Osteoblast (primary cell): ENCODE measurements at regions not wholly inside any gene's neighbourhood (a gene's known extent, or its start where the extent isn't known, plus 50 kb on each side); places are given as distances from the start of the nearest gene placed in this dataset.

ENCODE experiments used
- DNase-seq: peaks from one replicate; pipeline ENCODE4 v3.0.0; 2011; ENCODE audit warnings: low spot score, mixed read lengths; ENCODE audit not compliant: insufficient read length; ENCODE audit errors: missing footprints
- H2AFZ ChIP-seq: 2 replicates; pipeline ENCODE4 v1.6.0; 2011; ENCODE audit warnings: mild to moderate bottlenecking, low read length
- H3K27ac ChIP-seq: 2 replicates; pipeline ENCODE4 v1.5.1; 2011; ENCODE audit warnings: mild to moderate bottlenecking, low read depth, low read length, moderate library complexity
- H3K27me3 ChIP-seq: 2 replicates; pipeline ENCODE4 v1.6.0; 2012; ENCODE audit warnings: mild to moderate bottlenecking, control low read depth, inconsistent platforms, low read length, moderate library complexity; ENCODE audit not compliant: insufficient read depth
- H3K36me3 ChIP-seq: 2 replicates; pipeline ENCODE4 v1.5.1; 2011; ENCODE audit warnings: mild to moderate bottlenecking, low read length, control low read depth, moderate library complexity; ENCODE audit not compliant: insufficient read depth
- H3K4me1 ChIP-seq: 2 replicates; pipeline ENCODE4 v1.5.1; 2011; ENCODE audit warnings: mild to moderate bottlenecking, low read length, control low read depth, moderate library complexity; ENCODE audit not compliant: insufficient read depth
- H3K4me2 ChIP-seq: 2 replicates; pipeline ENCODE4 v1.6.0; 2011; ENCODE audit warnings: mild to moderate bottlenecking, low read length; ENCODE audit not compliant: insufficient read depth
- H3K4me3 ChIP-seq: fragments of 200-600 bp; sonication (generic); 3 replicates; pipeline ENCODE4 v1.5.1; 2012; ENCODE audit warnings: mild to moderate bottlenecking, low read length, inconsistent platforms; ENCODE audit not compliant: insufficient read depth
- H3K79me2 ChIP-seq: 2 replicates; pipeline ENCODE4 v1.6.0; 2012; ENCODE audit warnings: mild to moderate bottlenecking, low read length, control low read depth, inconsistent platforms; ENCODE audit not compliant: insufficient read depth
- H3K9me3 ChIP-seq: 2 replicates; pipeline ENCODE4 v1.5.1; 2011; ENCODE audit warnings: low read depth, low read length, control low read depth
- H4K20me1 ChIP-seq: 2 replicates; pipeline ENCODE4 v1.6.0; 2012; ENCODE audit warnings: mild to moderate bottlenecking, low read length, control low read depth; ENCODE audit not compliant: insufficient read depth
- TF ChIP-seq, protein P1 (sequence below): IDR thresholded peaks from 2 replicates; pipeline ENCODE4 v1.5.1; 2011; ENCODE audit warnings: mild to moderate bottlenecking, low read depth, low read length, moderate library complexity; ENCODE audit errors: extremely low read depth

DNA sequence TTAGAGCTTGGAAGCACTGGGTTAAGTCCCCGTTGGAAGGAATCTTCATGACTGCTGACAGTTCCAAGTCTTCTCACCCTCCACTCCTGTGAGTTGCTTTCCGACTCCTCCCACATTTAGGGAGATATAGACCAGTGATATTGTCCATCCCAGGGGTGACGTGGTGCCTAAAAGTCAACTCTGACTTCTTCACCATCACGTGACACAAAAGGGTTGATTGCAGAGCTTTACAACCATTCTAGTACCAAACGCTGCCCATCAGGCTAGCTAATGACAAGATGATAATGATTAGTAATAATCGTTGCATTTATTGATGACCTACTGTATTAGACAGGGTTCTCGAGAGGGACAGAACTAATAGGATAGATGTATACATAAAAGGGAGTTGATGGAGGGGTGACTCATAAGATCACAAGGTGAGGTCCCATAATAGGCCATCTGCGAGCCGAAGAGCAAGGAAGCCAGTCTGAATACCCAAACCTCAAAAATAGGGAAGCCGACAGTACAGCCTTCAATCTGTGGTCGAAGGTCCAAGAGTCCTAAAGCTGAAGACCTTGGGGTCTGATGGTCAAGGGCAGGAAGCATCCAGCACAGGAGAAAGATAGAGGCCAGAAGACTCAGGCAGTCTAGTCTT, 85.3 kb upstream of the CARD11 start:
- no peaks in the 10 kb centered on the region for H3K36me3 ChIP-seq
- H3K27ac ChIP-seq, result no peak overlapping the region
- H4K20me1 ChIP-seq, result no peaks in the 10 kb centered on the region
- no peak overlapping the region for H3K4me3 ChIP-seq
- no peaks in the 10 kb centered on the region for H3K9me3 ChIP-seq
- TF ChIP-seq, protein P1, sequence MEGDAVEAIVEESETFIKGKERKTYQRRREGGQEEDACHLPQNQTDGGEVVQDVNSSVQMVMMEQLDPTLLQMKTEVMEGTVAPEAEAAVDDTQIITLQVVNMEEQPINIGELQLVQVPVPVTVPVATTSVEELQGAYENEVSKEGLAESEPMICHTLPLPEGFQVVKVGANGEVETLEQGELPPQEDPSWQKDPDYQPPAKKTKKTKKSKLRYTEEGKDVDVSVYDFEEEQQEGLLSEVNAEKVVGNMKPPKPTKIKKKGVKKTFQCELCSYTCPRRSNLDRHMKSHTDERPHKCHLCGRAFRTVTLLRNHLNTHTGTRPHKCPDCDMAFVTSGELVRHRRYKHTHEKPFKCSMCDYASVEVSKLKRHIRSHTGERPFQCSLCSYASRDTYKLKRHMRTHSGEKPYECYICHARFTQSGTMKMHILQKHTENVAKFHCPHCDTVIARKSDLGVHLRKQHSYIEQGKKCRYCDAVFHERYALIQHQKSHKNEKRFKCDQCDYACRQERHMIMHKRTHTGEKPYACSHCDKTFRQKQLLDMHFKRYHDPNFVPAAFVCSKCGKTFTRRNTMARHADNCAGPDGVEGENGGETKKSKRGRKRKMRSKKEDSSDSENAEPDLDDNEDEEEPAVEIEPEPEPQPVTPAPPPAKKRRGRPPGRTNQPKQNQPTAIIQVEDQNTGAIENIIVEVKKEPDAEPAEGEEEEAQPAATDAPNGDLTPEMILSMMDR, result no peak
- peak; percentile 55 for DNase-seq
- H3K4me1 ChIP-seq, result no peaks in the 10 kb centered on the region
- no peaks in the 10 kb centered on the region for H3K27me3 ChIP-seq
- H2AFZ ChIP-seq, result no peak overlapping the region
- H3K4me2 ChIP-seq, result no peak overlapping the region
- H3K79me2 ChIP-seq, result no peaks in the 10 kb centered on the region

- DNase-seq, result no peak
- Histone ChIP-seq H3K79me2 (no peaks in the 10 kb centered on the region), H4K20me1 (no peaks in the 10 kb centered on the region), H3K4me2 (no peak overlapping the region), H3K27ac (no peak overlapping the region), H3K36me3 (no peaks in the 10 kb centered on the region), H3K4me1 (no peaks in the 10 kb centered on the region), H3K4me3 (no peak overlapping the region), H3K27me3 (no peaks in the 10 kb centered on the region), H3K9me3 (no peaks in the 10 kb centered on the region), H2AFZ (no peak overlapping the region)
- TF ChIP-seq, protein P1, result no peak
Observed at GRCh38 chr7:3133811-3134385, 90.2 kb upstream of the CARD11 start.

- no peak overlapping the region for H3K4me2 ChIP-seq
- H3K36me3 ChIP-seq, result no peaks in the 10 kb centered on the region
- no peak for DNase-seq
- TF ChIP-seq, protein P1, result no peak
- no peaks in the 10 kb centered on the region for H4K20me1 ChIP-seq
- H3K27me3 ChIP-seq, result no peaks in the 10 kb centered on the region
- no peaks in the 10 kb centered on the region for H3K79me2 ChIP-seq
- no peaks in the 10 kb centered on the region for H3K4me1 ChIP-seq
- no peaks in the 10 kb centered on the region for H3K9me3 ChIP-seq
- no peak overlapping the region for H3K27ac ChIP-seq
- no peak overlapping the region for H2AFZ ChIP-seq
- H3K4me3 ChIP-seq, result no peak overlapping the region
Observed at GRCh38 chr7:3134745-3135144, 91.1 kb upstream of the CARD11 start.

DNA sequence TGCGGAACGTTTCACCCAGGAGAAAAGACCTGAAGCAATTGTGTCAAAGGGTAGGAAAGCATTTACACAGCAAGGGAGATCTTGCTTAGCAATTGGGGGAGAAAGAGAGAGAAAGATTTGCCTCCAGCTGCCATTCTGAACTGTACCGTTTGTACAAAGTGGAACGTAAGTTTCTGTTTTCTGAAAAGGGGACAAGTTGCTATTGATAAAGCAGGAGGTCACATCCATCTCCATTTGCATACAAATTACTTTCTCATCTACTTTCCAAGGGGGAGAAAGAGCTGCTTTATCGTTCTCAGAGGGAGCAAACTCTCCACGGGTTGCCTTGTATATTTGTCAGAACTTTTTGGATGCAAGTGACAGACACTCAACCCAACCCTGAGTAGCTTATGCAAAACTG, 92.0 kb upstream of the CARD11 start:
- no peak overlapping the region for H3K4me3 ChIP-seq

More for the DNA sequence above, 92.0 kb upstream of the CARD11 start:
- Histone ChIP-seq H2AFZ (no peak overlapping the region), H3K4me1 (no peaks in the 10 kb centered on the region), H3K36me3 (no peaks in the 10 kb centered on the region), H3K4me2 (no peak overlapping the region), H4K20me1 (no peaks in the 10 kb centered on the region), H3K27ac (no peak overlapping the region), H3K9me3 (no peaks in the 10 kb centered on the region), H3K79me2 (no peaks in the 10 kb centered on the region), H3K27me3 (no peaks in the 10 kb centered on the region)
- DNase-seq, result no peak
- TF ChIP-seq, protein P1, result no peak
